ENCODE measurements at regions not wholly inside any gene's neighbourhood (a gene's known extent, or its start where the extent isn't known, plus 50 kb on each side); places are given as distances from the start of the nearest gene placed in this dataset.

DNA sequence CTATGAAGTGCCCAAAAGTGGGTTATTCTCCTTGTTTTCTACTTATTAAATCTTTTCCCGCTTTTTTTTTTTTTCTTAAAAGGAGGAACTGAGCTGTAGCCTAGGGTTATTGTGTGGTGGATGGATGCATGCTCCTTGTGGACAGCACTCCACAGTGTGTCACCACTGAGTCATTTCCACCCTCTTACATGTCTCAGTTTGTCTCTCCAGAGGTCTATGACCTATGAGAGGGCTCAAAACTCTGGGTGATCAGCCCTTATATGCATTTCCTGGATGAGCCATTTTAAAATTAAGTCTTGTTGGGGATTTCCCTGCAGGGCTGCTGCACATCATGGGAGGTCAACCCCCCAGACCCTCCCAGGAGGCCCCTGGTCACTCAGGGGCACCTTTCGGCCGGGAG is 102.2 kb upstream of the MOCS2 start:
- Histone ChIP-seq H3K27ac (no peak overlapping the region), H3K4me1 (replicated peaks; ENCODE audit: insufficient read depth) (no peaks in the 10 kb centered on the region), H4K20me1 (ENCODE audit: insufficient read depth) (no peaks in the 10 kb centered on the region), H3K4me3 (no peak overlapping the region), H3K4me2 (no peak overlapping the region), H3K9me3 (ENCODE audit: insufficient read depth, low read depth) (no peaks in the 10 kb centered on the region; the same call in 1 of the 2 replicates), H3K9me2 (ENCODE audit: insufficient read depth) (no peaks in the 10 kb centered on the region), H2AFZ (no peak overlapping the region), H3K36me3 (ENCODE audit: low read depth) (no peaks in the 10 kb centered on the region), H3K27me3 (ENCODE audit: insufficient read depth, low read depth) (no peaks in the 10 kb centered on the region), H3K79me2 (ENCODE audit: low read depth) (no peaks in the 10 kb centered on the region), H3F3A (ENCODE audit: insufficient read depth, low read depth) (no peaks in the 10 kb centered on the region)
- ChIA-PET POLR2A (ENCODE audit: unreplicated experiment) (no interaction called here), CTCF (no interaction called here)
- intact Hi-C loops (cut with micrococcal nuclease; ENCODE audit: unreplicated experiment), result no loop called here
- BruUV-seq (replicated peaks), result no TSS peak
- no peak for DNase-seq
- TF ChIP-seq, protein P1, sequence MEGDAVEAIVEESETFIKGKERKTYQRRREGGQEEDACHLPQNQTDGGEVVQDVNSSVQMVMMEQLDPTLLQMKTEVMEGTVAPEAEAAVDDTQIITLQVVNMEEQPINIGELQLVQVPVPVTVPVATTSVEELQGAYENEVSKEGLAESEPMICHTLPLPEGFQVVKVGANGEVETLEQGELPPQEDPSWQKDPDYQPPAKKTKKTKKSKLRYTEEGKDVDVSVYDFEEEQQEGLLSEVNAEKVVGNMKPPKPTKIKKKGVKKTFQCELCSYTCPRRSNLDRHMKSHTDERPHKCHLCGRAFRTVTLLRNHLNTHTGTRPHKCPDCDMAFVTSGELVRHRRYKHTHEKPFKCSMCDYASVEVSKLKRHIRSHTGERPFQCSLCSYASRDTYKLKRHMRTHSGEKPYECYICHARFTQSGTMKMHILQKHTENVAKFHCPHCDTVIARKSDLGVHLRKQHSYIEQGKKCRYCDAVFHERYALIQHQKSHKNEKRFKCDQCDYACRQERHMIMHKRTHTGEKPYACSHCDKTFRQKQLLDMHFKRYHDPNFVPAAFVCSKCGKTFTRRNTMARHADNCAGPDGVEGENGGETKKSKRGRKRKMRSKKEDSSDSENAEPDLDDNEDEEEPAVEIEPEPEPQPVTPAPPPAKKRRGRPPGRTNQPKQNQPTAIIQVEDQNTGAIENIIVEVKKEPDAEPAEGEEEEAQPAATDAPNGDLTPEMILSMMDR (conservative IDR thresholded peaks at IDR 0.05), result no peak
- no peak for TF ChIP-seq EZH2 (IDR thresholded peaks at IDR 0.05; ENCODE audit: low read depth)

DNA sequence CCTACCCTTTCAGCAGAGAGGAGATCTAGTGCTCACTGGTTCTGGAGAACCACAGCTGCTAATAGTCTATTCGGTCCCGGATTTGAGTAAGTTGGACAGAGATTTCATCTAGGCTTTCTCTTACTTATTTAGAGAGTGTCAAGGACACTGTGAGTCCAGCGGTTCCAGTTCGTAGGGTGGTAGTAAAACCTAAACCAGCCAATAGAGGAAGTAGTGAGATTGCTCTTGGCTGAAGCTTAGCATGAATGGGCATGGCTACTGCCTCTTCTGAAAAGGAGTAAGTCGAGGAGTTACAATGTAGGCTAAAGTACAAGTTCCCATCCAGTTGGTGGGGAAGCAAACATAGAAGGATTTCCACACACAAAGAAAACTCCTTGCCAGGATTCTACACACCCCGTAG is 109.6 kb upstream of the MOCS2 start:
- ChIA-PET CTCF (no interaction called here), POLR2A (ENCODE audit: unreplicated experiment) (no interaction called here)
- H3K27ac ChIP-seq, result no peak overlapping the region
- H3K4me2 ChIP-seq, result no peak overlapping the region
- H3K9me2 ChIP-seq (ENCODE audit: insufficient read depth), result no peaks in the 10 kb centered on the region; the same call in 1 of the 2 replicates
- H4K20me1 ChIP-seq (ENCODE audit: insufficient read depth), result no peaks in the 10 kb centered on the region
- H2AFZ ChIP-seq, result no peak overlapping the region
- H3K4me3 ChIP-seq, result no peak overlapping the region
- no peaks in the 10 kb centered on the region for H3K4me1 ChIP-seq (replicated peaks; ENCODE audit: insufficient read depth)
- no peak for TF ChIP-seq EZH2 (IDR thresholded peaks at IDR 0.05; ENCODE audit: low read depth)
- TF ChIP-seq, protein P1 (conservative IDR thresholded peaks at IDR 0.05), result no peak
- H3F3A ChIP-seq (ENCODE audit: insufficient read depth, low read depth), result no peaks in the 10 kb centered on the region
- H3K9me3 ChIP-seq (ENCODE audit: insufficient read depth, low read depth), result no peaks in the 10 kb centered on the region
- no peaks in the 10 kb centered on the region for H3K27me3 ChIP-seq (ENCODE audit: insufficient read depth, low read depth)
- no TSS peak for BruUV-seq (replicated peaks)
- no peaks in the 10 kb centered on the region for H3K36me3 ChIP-seq (ENCODE audit: low read depth)
- no peaks in the 10 kb centered on the region for H3K79me2 ChIP-seq (ENCODE audit: low read depth)
- intact Hi-C loops (cut with micrococcal nuclease; ENCODE audit: unreplicated experiment), result no loop called here
- no peak for DNase-seq

DNA sequence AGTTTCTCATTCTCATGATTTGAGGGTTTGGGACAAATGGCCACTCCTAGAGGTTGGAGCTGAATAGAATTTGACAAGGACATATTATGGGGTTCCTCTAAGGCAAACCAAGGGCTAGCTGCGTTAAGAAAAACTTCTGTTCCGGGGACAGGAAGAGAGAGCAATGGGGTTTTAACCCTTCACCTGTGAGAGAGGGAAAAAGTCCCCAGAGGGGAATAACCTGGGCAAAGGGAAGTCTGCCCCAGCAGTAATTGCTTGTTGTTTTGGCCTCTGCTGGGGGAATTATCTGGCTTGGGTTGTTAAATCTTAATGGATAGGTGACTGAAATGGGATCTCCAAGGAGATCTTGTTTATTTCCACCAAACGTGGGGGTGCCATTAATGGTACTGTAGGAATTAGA is 110.1 kb upstream of the MOCS2 start:
- H4K20me1 ChIP-seq (ENCODE audit: insufficient read depth), result no peaks in the 10 kb centered on the region
- TF ChIP-seq, protein P1 (conservative IDR thresholded peaks at IDR 0.05), result no peak
- TF ChIP-seq EZH2 (IDR thresholded peaks at IDR 0.05; ENCODE audit: low read depth), result no peak
- no peak overlapping the region for H3K4me3 ChIP-seq
- H3K4me1 ChIP-seq (replicated peaks; ENCODE audit: insufficient read depth), result no peaks in the 10 kb centered on the region
- no peaks in the 10 kb centered on the region for H3K9me3 ChIP-seq (ENCODE audit: insufficient read depth, low read depth)
- BruUV-seq (replicated peaks), result no TSS peak
- no peak overlapping the region for H3K4me2 ChIP-seq
- no peak overlapping the region for H2AFZ ChIP-seq
- ChIA-PET CTCF (no interaction called here), POLR2A (ENCODE audit: unreplicated experiment) (no interaction called here)
- H3K9me2 ChIP-seq (ENCODE audit: insufficient read depth), result no peaks in the 10 kb centered on the region; the same call in 1 of the 2 replicates
- H3K36me3 ChIP-seq (ENCODE audit: low read depth), result no peaks in the 10 kb centered on the region
- no peak overlapping the region for H3K27ac ChIP-seq
- H3K27me3 ChIP-seq (ENCODE audit: insufficient read depth, low read depth), result no peaks in the 10 kb centered on the region
- H3F3A ChIP-seq (ENCODE audit: insufficient read depth, low read depth), result no peaks in the 10 kb centered on the region
- no peak for DNase-seq
- H3K79me2 ChIP-seq (ENCODE audit: low read depth), result no peaks in the 10 kb centered on the region
- intact Hi-C loops (cut with micrococcal nuclease; ENCODE audit: unreplicated experiment), result no loop called here

All from PC-9 (cell line).